Activated CD8-positive, alpha-beta memory T cell treated with anti-CD3 and anti-CD28 coated beads for 48 hours (primary cell): ENCODE measurements at regions not wholly inside any gene's neighbourhood (a gene's known extent, or its start where the extent isn't known, plus 50 kb on each side); places are given as distances from the start of the nearest gene placed in this dataset.

Experiments
- DNase-seq, 3 experiments: peaks; one replicate each; pipeline ENCODE4 v3.0.0-alpha.2; 2020; ENCODE audit warnings: low read depth in 2 of 3, low spot score in 2 of 3

DNA sequence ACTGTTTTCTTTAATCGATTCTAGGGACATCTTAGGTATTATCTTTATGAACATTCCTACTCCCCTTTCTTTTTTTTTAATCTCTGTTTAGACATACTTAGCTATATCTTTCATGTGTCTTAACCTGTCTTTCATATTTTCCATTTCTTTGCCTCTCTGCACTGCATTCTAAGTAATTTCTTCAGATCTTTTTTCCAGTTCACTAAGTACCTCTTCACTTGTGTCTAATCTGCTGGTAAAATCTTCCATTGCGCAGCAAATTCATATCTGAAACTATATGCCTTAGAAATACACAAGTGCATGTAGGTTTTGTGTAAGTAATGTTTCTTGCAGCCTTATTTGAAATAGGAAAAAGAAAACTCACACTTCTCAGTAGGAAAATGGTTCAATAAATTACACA, 165.4 kb upstream of the BTBD3 start:
- no peak for DNase-seq

DNA sequence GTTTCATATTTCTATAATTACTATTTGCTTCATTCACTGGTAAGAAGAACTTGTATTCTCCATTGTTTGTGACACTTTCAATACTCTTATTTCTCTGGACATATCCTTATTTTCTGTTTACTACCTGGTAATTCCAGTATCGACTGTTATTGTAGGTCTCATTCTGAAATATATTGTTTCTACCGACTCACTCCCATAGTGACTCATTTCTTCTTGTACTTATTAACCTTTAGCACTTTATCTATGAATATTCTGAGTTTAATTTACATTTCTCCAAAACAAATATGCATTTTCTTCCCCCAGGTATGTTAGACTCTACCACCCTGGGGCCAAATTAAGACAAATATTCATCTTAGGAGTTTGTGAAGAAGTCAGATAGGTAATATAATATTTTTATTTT, 164.5 kb upstream of the BTBD3 start:
- DNase-seq = no peak

- DNase-seq = no peak
These were observed 163.2 kb upstream of the BTBD3 start for GRCh38 chr20:11754451-11754850.

DNA sequence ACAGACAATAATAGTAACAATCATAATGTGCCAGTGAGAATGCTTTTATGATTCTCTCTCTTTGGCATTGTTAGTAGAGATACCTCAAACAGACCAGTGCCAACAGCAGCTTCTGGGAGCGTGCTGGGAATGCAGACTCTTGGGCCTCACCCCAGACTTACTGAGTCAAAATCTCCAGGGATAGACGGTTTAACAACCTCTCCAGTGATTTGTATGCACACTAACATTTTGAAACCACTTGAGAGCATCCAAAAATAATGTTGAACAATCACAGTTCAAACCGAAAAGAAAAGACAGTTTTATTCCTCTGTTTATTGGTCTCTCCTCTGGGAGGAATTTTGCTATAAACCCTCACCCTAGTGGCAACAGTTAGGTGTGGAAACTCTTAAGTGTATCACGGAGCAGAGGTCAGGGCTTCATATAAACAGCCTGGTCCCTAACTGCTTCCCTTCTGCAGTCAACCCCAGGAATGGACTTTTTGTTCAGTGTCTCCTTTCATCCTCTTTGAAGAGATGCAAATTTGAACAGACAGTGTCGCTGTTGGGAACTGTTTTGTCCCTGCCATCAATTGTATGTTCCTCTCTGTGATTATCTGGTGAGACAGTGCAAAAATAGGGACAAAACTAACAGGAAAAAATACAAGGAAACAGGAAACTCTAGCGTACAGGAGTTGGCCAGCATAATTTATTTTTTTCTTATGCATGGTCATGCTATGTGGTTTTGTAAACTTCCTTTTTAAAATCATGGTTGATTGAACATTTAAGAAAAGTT, 162.4 kb upstream of the BTBD3 start:
- no peak for DNase-seq

- DNase-seq = no peak
These were observed 156.2 kb upstream of the BTBD3 start for GRCh38 chr20:11761497-11761896.

- no peak for DNase-seq
These were observed 150.7 kb upstream of the BTBD3 start for GRCh38 chr20:11766961-11767360.

DNA sequence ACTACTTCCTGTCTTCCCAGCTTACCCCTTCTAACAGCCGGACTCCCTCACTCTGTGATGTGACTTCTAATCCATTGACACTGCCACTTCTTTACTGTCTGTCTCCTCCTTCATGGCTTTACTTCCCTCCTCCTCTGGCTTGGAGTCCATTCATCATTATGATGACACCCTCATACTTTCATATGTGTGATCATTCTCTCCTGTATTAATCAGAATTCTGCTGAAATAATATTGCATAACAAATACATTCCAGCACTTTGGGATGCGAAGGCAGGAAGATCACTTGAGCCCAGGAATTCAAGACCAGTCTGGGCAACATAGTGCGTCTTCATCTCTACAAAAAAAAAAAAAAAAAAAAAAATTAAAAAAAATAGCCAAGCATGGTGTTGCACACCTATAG, 147.9 kb upstream of the BTBD3 start:
- no peak for DNase-seq

DNA sequence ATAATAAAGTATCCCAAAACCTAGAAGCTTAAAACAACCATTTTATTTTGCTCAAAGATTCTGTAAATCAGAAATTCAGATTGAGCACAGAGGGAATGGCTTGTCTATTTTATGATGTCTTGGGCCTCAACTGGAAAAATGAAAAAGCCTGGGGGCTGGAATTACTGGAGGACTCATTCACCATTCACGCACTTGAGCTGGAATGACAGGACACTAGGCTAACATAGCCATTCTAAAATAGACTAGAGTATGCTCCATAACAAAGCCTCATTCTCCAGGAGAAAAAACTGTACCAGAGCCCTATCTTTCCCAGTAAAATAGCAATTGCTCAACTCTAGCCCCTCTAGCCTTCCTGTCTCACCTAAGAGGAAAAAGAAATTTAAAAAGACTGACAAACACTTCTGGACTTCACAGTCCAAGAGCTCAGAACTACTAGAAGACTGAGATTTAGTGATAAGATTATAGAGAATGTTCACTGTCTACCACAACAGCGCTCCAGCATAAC, 145.4 kb upstream of the BTBD3 start:
- no peak for DNase-seq

DNA sequence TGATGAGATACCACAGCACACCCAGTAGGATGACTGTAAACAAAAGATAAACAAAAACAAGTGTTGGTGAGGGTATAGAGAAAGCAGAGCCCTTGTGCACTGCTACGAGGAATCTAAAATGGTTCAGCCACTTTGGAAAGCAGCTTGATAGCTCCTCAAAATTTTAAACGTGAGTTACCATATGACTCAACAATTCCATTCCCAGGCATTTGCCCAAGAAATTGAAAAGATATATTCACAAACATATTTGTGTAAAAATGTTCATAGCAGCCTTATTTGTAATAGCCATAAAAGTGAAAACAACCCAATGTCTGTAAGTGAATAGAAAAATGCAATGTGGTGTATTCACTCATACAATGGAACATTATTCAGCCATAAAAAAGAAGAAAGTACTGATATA, 141.0 kb upstream of the BTBD3 start:
- no peak for DNase-seq

GRCh38 chr20:11777387-11778205, 140.1 kb upstream of the BTBD3 start:
- no peak for DNase-seq

DNA sequence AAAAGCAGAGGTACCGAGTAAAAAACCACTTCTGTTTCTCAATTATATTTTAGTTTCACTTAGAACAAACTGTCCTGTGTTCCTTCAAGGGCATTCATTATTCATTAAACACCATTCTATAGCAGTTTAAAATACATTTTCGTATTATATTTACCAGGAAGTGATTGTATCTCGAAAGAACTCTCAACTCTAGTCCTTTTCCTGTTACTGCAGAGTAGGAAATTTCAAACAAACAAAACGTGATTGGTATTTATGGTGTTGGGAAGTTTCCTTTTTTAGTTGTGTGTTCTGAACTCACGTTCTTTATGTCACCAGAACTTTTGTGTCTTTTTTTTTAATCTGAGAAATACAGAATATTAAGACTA, 139.5 kb upstream of the BTBD3 start:
- DNase-seq = no peak

- DNase-seq = no peak
These were observed 136.8 kb upstream of the BTBD3 start for GRCh38 chr20:11780765-11781369.

DNA sequence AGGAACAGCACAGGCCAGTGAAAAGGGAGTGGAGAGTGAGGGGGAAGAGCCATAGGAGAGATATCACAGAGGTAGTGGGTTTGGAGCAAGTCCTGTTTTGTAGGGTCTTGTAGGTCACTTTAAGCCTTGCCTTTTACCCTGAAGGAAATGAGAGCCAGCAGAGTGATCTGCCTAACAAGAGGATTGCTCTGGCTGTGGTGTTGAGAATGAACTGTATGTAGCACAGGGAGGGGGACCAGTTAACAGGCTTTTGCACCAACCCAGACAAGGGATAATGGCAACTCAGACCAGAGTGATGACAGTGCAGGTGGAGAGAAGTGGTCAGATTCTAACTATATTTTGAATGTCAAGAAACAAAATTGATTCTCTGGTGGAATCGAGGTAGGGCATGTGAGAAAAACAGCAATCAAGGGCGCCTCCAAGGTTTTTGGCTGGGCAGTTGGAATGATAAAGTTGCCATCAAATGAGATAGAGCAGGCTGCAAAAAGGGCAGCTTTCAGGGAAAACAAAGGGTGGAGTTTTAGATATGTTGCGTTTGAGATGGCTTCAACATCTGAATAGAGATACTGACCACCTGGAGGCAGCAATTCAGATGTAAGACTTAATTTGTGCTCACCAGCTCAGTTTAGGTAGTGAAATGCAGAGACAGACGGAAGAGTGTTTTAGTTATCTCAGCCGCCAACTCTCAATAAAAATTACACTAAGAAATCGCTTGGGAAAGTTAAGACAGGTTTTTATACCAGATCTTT, 134.4 kb upstream of the BTBD3 start:
- DNase-seq = no peak

- DNase-seq = no peak
These were observed 131.7 kb upstream of the BTBD3 start for GRCh38 chr20:11785885-11786507.

- DNase-seq = no peak
These were observed 127.6 kb upstream of the BTBD3 start for GRCh38 chr20:11790046-11790445.

- DNase-seq = no peak
These were observed 126.4 kb upstream of the BTBD3 start for GRCh38 chr20:11791316-11791715.

DNA sequence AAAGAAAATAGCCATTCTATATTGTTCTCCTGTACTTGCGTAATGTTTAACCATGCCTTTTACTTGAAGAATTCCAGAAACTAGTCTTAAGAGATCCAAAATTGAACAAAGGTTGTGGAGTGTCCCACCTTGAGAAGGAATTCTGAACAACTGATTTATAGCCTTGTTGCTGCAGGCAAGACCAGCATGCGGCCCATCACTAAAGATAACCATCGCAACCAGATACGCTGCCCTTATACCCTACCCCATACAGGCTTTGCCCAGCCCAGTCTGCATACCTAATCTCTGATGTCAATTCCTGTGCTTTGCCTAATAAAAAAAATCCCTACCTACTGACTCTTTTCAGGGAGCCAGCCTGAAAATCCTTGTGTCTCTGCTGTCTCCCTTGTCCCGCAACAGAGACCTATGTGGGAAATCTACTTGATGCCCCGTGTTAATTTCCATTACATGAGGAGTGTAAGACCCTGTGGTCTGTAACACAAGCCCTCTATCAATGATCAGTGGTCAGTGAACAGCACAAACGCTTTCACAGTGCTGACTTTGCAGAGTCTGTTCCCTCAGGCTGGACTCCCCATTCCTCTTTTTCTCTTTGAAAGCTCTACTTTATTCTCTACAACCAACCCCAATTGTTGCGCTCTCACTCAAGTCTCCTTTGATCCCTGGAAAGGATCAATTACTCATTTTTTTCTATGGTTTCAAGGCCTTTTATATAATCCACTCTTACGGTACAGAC, 125.7 kb upstream of the BTBD3 start:
- DNase-seq = no peak

DNA sequence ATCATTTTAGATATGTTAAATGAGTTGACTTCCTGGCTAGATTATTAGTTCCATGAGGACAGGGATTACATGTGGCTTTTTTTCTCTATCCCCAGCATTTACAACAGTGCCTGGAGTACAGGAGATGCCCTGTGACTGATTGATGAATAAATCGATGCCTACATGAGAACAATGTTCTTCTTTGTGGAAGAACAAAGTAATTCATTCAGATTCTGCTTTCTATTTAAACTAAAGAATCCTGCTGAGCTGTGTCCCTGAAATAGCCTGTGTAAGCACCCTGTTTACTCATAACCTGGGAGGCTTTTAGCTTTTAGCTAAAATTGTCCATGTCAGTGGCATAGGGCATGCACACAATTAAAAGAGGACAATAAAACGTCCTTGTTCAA, 125.1 kb upstream of the BTBD3 start:
- no peak for DNase-seq

DNA sequence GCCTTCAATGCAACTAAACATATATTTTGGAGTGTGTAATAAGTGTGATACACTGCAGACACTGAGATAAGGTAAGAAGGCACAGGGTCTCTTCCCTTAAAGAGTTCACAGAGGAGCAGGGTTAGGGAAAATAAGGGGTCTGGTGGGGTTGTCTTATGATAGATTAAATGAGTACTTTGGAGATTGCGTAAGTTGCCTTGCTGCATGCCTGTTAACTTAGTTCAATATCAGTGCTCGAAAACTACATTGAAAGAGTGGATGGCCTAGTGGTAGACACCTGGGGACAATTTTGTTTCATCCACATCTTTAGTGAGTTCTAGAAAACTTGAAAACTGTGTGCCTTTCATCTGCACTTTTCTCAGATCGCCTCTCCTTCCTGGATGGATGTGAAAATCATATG, 123.2 kb upstream of the BTBD3 start:
- DNase-seq = no peak

DNA sequence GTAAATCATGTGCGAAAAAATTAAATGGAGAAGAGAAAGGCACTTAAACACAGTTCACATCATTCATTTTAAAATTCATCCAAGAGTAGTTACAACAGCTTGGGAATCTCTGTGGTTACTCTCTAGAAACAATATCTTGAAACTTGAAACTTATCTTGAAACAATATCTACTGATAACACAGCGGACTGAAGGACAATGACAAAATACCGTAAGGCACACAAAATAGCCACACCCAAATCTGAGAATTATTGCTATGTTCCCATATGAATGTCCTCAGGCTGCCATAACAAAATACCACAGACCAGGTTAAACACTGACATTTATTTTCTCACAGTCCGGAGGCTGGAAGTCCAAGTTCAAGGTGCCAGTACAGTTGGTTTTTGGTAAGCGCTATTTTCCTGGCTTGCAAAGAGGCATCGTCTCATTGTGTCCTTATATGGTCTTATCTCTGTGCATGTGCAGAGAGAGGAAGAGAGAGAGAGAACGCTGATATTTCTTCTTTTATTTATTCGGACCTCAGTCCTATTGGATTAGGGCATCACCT, 122.5 kb upstream of the BTBD3 start:
- no peak for DNase-seq
